Testis (tissue), 2 donors: ENCODE measurements at regions not wholly inside any gene's neighbourhood (a gene's known extent, or its start where the extent isn't known, plus 50 kb on each side); places are given as distances from the start of the nearest gene placed in this dataset.

Experiments used
- DNase-seq: peaks from one replicate; pipeline ENCODE4 v3.0.0-alpha.2; 2019
- H3K27ac ChIP-seq, 2 donors: fragments of 200-600 bp; sonication (generic); one replicate each; pipeline ENCODE4 v1.5.1; 2019
- H3K27me3 ChIP-seq: fragments of 200-600 bp; sonication (generic); one replicate; pipeline ENCODE4 v1.5.1; 2019
- H3K36me3 ChIP-seq: fragments of 200-600 bp; sonication (generic); one replicate; pipeline ENCODE4 v1.5.1; 2017; ENCODE audit warnings: low read depth; ENCODE audit errors: missing control alignments
- H3K4me1 ChIP-seq: fragments of 200-600 bp; sonication (generic); one replicate; pipeline ENCODE4 v1.5.1; 2019
- H3K4me3 ChIP-seq, 2 donors: fragments of 200-600 bp; sonication (generic); one replicate each; pipeline ENCODE4 v1.5.1; 2017 to 2019
- H3K9me3 ChIP-seq: fragments of 200-600 bp; sonication (generic); one replicate; pipeline ENCODE4 v1.5.1; 2017
- CTCF ChIP-seq, 3 experiments: fragments of 450-650 bp in 2 of 3; fragments of 200-600 bp in 1 of 3; sonication (generic) in 1 of 3; IDR thresholded peaks; one replicate each; pipeline ENCODE4 v1.5.1; 2016 to 2019; ENCODE audit warnings: antibody characterized with exemption in 3 of 3, mild to moderate bottlenecking in 2 of 3, moderate library complexity in 1 of 3
- POLR2A ChIP-seq: fragments of 450-650 bp; IDR thresholded peaks from one replicate; pipeline ENCODE4 v1.6.1; 2017; ENCODE audit warnings: antibody characterized with exemption, mild to moderate bottlenecking, moderate library complexity
- WGBS, 2 donors: methylation state at CpG; one replicate each; pipeline ENCODE4 v1.1.5; 2018; 5-methylcytosine and 5-hydroxymethylcytosine counted together
- intact Hi-C: fragments of 100-400 bp; cut with DNase I; formaldehyde crosslinking; loops from one replicate; pipeline ENCODE4 v1.15.1; 2023; ENCODE audit warnings: low total_unique reads

- TF ChIP-seq CTCF (IDR thresholded peaks at IDR 0.05): no peak
- no peak for TF ChIP-seq POLR2A
Measured at GRCh38 chr14:104294628-104294982, 156.2 kb downstream of the KIF26A start.

GRCh38 chr14:104294983-104295680 is 156.7 kb downstream of the KIF26A start:
- H3K36me3 ChIP-seq: no peaks in the 10 kb centered on the region
- H3K27me3 ChIP-seq: no peaks in the 10 kb centered on the region
- H3K4me1 ChIP-seq: peaks cover 5% of the 10 kb centered on the region
- DNase-seq: no peak
- TF ChIP-seq POLR2A (no peak), CTCF (IDR thresholded peaks at IDR 0.05) (no peak)
- WGBS, 2 donors: 75 to 84% methylated on average over 20 to 25 of the region's 25 CpGs
- intact Hi-C loops: no loop called here
- no peak overlapping the region for H3K27ac ChIP-seq
- no peaks in the 10 kb centered on the region for H3K9me3 ChIP-seq
- no peak overlapping the region for H3K4me3 ChIP-seq

More at GRCh38 chr14:104294628-104294982, 156.2 kb downstream of the KIF26A start:
- Histone ChIP-seq H3K9me3 (no peaks in the 10 kb centered on the region), H3K27ac (no peak overlapping the region), H3K27me3 (no peaks in the 10 kb centered on the region), H3K4me1 (peaks cover 5% of the 10 kb centered on the region), H3K4me3 (no peak overlapping the region), H3K36me3 (no peaks in the 10 kb centered on the region)
- no peak for DNase-seq
- 89 to 90% methylated on average over 10 to 11 of the region's 11 CpGs for WGBS, 2 donors
- intact Hi-C loops: no loop called here

GRCh38 chr14:104295681-104296387 is 157.4 kb downstream of the KIF26A start:
- no peak overlapping the region for H3K27ac ChIP-seq
- no peaks in the 10 kb centered on the region for H3K27me3 ChIP-seq
- no peak for TF ChIP-seq CTCF (IDR thresholded peaks at IDR 0.05)
- no peak for TF ChIP-seq POLR2A
- H3K4me1 ChIP-seq: peaks cover 5% of the 10 kb centered on the region
- H3K4me3 ChIP-seq: no peak overlapping the region
- WGBS, 2 donors: 89 to 90% methylated on average over 22 to 24 of the region's 24 CpGs
- DNase-seq: no peak
- no peaks in the 10 kb centered on the region for H3K9me3 ChIP-seq
- H3K36me3 ChIP-seq: no peaks in the 10 kb centered on the region
- intact Hi-C loops: no loop called here

- Histone ChIP-seq H3K4me1 (peaks cover 5% of the 10 kb centered on the region), H3K27me3 (no peaks in the 10 kb centered on the region), H3K27ac (no peak overlapping the region), H3K4me3 (no peak overlapping the region), H3K36me3 (no peaks in the 10 kb centered on the region), H3K9me3 (no peaks in the 10 kb centered on the region)
- 30 to 49% methylated on average over 18 to 26 of the region's 26 CpGs for WGBS, 2 donors
- intact Hi-C loops: no loop called here
- DNase-seq: no peak
- TF ChIP-seq CTCF (IDR thresholded peaks at IDR 0.05) (no peak), POLR2A (no peak)
Measured at GRCh38 chr14:104296388-104297312, 158.3 kb downstream of the KIF26A start.
